ENCODE measurements at regions not wholly inside any gene's neighbourhood (a gene's known extent, or its start where the extent isn't known, plus 50 kb on each side); places are given as distances from the start of the nearest gene placed in this dataset.

DNA sequence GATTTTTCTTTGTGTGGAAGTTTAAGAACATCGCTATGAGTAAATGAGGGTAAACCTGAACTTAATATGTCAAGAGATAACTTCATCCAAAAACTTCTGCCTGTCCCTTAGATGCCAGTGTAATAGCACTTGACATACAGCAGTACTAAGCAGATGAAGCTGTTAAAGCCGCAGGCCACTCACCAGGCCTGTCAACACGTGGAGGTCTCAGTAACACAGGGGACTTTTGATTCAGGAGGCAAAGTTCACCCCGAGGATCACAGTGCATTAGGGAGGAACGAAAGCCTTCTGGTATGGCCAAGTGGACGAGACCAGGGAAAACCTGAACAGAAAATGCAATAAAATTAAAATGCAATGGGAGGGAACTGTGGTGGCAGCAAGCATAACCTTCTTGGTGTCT lies 235.7 kb downstream of the CHD9NB start:
- intact Hi-C loops (cut with micrococcal nuclease) = loop anchor here (10.0 kb wide), 1 partner anchor 62 kb away; no protein-coding TSS in a partner anchor
- ATAC-seq (no peak), DNase-seq (ENCODE audit: low read depth, low spot score) (no peak)
- CTCF ChIA-PET = no interaction called here
- Histone ChIP-seq H3K36me3 (ENCODE audit: control insufficient read depth in 1 of 2, insufficient read depth in 2 of 2, low read length in 2 of 2) (no peaks in the 10 kb centered on the region), H3K27ac (ENCODE audit: low read depth, low read length) (no peak overlapping the region), H3K9me2 (ENCODE audit: insufficient read depth) (no peaks in the 10 kb centered on the region), H3K9ac (ENCODE audit: low read length) (no peak overlapping the region), H3K27me3 (ENCODE audit: insufficient read depth, low read length) (no peaks in the 10 kb centered on the region), H3K79me2 (ENCODE audit: insufficient read depth, low read length) (no peaks in the 10 kb centered on the region), H2AFZ (ENCODE audit: low read depth, low read length, poor library complexity, severe bottlenecking) (no peak overlapping the region), H4K20me1 (ENCODE audit: insufficient read depth) (no peaks in the 10 kb centered on the region), H3K9me3 (ENCODE audit: control insufficient read depth in 1 of 2, insufficient read depth in 1 of 2, low read depth in 1 of 2, low read length in 2 of 2) (no peaks in the 10 kb centered on the region; a peak in 1 of 4 replicates), H3K4me1 (ENCODE audit: control insufficient read depth in 1 of 2, insufficient read depth in 2 of 2, low read length in 2 of 2) (peaks cover 17 to 29% of the 10 kb centered on the region in 2 experiments), H3K4me2 (ENCODE audit: low read length) (no peak overlapping the region), H3K4me3 (replicated peaks in 1 of 2; ENCODE audit: low read depth in 1 of 2, low read length in 2 of 2) (no peak overlapping the region)
- RAD21 ChIA-PET (ENCODE audit: low non-redundant PET in 1 of 2, low total read pairs in 2 of 2, uncharacterized antibody in 2 of 2, unreplicated experiment in 2 of 2) = no interaction called here
- no TSS peak for BruUV-seq (replicated peaks)
- TF ChIP-seq SP1 (IDR thresholded peaks at IDR 0.05; ENCODE audit: low read depth) (no peak), FOSL1 (IDR thresholded peaks at IDR 0.05; ENCODE audit: low read depth) (no peak), ZFX (IDR thresholded peaks at IDR 0.05) (no peak), RAD21 (IDR thresholded peaks at IDR 0.05; ENCODE audit: low read depth) (no peak), SRF (IDR thresholded peaks at IDR 0.05; ENCODE audit: low read depth) (no peak), POLR2A (IDR thresholded peaks at IDR 0.05; ENCODE audit: borderline replicate concordance, extremely low read depth, insufficient read depth, insufficient read length) (no peak), ELF1 (IDR thresholded peaks at IDR 0.05; ENCODE audit: borderline replicate concordance, low read depth) (no peak), SIN3A (IDR thresholded peaks at IDR 0.05; ENCODE audit: low read depth) (no peak), CEBPB (IDR thresholded peaks at IDR 0.05; ENCODE audit: low read depth) (no peak), POLR2AphosphoS5 (IDR thresholded peaks at IDR 0.05; ENCODE audit: low read depth, low read length) (no peak)
- TF ChIP-seq, protein P1, sequence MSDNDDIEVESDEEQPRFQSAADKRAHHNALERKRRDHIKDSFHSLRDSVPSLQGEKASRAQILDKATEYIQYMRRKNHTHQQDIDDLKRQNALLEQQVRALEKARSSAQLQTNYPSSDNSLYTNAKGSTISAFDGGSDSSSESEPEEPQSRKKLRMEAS (IDR thresholded peaks at IDR 0.05) = no peak
- TF ChIP-seq, protein P2, sequence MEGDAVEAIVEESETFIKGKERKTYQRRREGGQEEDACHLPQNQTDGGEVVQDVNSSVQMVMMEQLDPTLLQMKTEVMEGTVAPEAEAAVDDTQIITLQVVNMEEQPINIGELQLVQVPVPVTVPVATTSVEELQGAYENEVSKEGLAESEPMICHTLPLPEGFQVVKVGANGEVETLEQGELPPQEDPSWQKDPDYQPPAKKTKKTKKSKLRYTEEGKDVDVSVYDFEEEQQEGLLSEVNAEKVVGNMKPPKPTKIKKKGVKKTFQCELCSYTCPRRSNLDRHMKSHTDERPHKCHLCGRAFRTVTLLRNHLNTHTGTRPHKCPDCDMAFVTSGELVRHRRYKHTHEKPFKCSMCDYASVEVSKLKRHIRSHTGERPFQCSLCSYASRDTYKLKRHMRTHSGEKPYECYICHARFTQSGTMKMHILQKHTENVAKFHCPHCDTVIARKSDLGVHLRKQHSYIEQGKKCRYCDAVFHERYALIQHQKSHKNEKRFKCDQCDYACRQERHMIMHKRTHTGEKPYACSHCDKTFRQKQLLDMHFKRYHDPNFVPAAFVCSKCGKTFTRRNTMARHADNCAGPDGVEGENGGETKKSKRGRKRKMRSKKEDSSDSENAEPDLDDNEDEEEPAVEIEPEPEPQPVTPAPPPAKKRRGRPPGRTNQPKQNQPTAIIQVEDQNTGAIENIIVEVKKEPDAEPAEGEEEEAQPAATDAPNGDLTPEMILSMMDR (IDR thresholded peaks at IDR 0.05 in 2 of 3, conservative IDR thresholded peaks at IDR 0.05 in 1 of 3; ENCODE audit: borderline replicate concordance in 1 of 3, insufficient read depth in 1 of 3, low read depth in 2 of 3, low read length in 2 of 3) = no peak
- POLR2A ChIA-PET = no interaction called here

Measured in HCT116 (cell line).